ENCODE measurements at regions not wholly inside any gene's neighbourhood (a gene's known extent, or its start where the extent isn't known, plus 50 kb on each side); places are given as distances from the start of the nearest gene placed in this dataset.

DNA sequence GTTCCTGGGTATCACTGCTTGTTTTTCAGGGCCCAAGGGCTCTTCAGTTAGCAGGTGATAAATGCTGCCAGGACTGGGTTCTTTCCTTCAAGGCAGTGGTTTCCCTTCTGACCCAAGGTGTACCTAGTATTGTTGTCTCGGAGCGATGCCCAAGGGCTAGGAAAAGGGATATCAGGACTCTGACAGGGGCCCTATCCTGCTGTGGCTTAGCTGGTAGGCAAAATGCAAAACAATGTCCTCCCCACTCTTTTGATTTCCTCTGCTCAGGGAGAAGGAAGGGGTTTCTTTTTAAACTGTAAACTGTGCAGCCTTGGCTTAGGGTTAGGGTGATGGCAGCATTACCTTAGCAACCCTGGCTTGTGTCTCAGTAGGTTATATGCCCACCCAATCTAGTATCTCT is 508.8 kb upstream of the CTNND2 start:
- no peak overlapping the region for H3K4me3 Mint-ChIP-seq
- no peaks in the 10 kb centered on the region for H3K4me1 Mint-ChIP-seq
- no peaks in the 10 kb centered on the region for H3K36me3 Mint-ChIP-seq (ENCODE audit: low read depth)
- no peaks in the 10 kb centered on the region for H3K27me3 Mint-ChIP-seq (ENCODE audit: low read depth)
- H3K9me3 Mint-ChIP-seq: no peaks in the 10 kb centered on the region
- TF ChIP-seq, protein P1, sequence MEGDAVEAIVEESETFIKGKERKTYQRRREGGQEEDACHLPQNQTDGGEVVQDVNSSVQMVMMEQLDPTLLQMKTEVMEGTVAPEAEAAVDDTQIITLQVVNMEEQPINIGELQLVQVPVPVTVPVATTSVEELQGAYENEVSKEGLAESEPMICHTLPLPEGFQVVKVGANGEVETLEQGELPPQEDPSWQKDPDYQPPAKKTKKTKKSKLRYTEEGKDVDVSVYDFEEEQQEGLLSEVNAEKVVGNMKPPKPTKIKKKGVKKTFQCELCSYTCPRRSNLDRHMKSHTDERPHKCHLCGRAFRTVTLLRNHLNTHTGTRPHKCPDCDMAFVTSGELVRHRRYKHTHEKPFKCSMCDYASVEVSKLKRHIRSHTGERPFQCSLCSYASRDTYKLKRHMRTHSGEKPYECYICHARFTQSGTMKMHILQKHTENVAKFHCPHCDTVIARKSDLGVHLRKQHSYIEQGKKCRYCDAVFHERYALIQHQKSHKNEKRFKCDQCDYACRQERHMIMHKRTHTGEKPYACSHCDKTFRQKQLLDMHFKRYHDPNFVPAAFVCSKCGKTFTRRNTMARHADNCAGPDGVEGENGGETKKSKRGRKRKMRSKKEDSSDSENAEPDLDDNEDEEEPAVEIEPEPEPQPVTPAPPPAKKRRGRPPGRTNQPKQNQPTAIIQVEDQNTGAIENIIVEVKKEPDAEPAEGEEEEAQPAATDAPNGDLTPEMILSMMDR (IDR thresholded peaks at IDR 0.05; ENCODE audit: unreplicated experiment in 3 of 3): no peak
- H3K27ac Mint-ChIP-seq: no peak overlapping the region

DNA sequence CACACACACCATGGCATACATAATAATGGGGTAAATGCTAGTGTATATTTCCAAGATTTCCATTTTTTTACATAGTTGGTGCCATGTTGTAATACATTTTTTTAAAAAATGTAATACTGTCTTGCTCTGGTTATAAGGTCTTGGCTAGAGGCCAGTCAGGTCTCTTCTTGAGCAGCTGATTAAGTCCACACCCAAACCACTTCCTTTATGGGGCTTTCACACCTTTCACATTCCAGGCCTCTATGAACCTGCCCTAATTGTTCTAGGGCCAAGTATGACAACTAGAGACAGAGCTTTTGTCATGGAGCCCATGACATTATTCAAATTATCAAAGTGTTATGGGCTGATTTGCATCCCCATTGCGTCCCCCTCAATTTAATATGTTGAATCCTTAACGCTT is 495.6 kb upstream of the CTNND2 start:
- Mint-ChIP-seq H3K27me3 (ENCODE audit: low read depth) (no peaks in the 10 kb centered on the region), H3K9me3 (no peaks in the 10 kb centered on the region), H3K4me3 (no peak overlapping the region), H3K27ac (no peak overlapping the region), H3K36me3 (ENCODE audit: low read depth) (no peaks in the 10 kb centered on the region), H3K4me1 (no peaks in the 10 kb centered on the region)
- TF ChIP-seq, protein P1 (IDR thresholded peaks at IDR 0.05; ENCODE audit: unreplicated experiment in 3 of 3): no peak

GRCh38 chr5:12392246-12392645 is 488.0 kb upstream of the CTNND2 start:
- H3K9me3 Mint-ChIP-seq: no peaks in the 10 kb centered on the region
- no peaks in the 10 kb centered on the region for H3K36me3 Mint-ChIP-seq (ENCODE audit: low read depth)

GRCh38 chr5:12385095-12385494 is 480.8 kb upstream of the CTNND2 start:
- no peak overlapping the region for H3K4me3 Mint-ChIP-seq
- TF ChIP-seq, protein P1 (IDR thresholded peaks at IDR 0.05; ENCODE audit: unreplicated experiment in 3 of 3): no peak
- peaks cover 5% of the 10 kb centered on the region for H3K9me3 Mint-ChIP-seq
- no peak overlapping the region for H3K27ac Mint-ChIP-seq
- H3K36me3 Mint-ChIP-seq (ENCODE audit: low read depth): no peaks in the 10 kb centered on the region
- no peaks in the 10 kb centered on the region for H3K27me3 Mint-ChIP-seq (ENCODE audit: low read depth)
- no peaks in the 10 kb centered on the region for H3K4me1 Mint-ChIP-seq

More at GRCh38 chr5:12392246-12392645, 488.0 kb upstream of the CTNND2 start:
- TF ChIP-seq, protein P1 (IDR thresholded peaks at IDR 0.05; ENCODE audit: unreplicated experiment in 3 of 3): no peak
- no peaks in the 10 kb centered on the region for H3K27me3 Mint-ChIP-seq (ENCODE audit: low read depth)
- H3K4me1 Mint-ChIP-seq: no peaks in the 10 kb centered on the region
- no peak overlapping the region for H3K4me3 Mint-ChIP-seq
- no peak overlapping the region for H3K27ac Mint-ChIP-seq

GRCh38 chr5:12384005-12384404 is 479.8 kb upstream of the CTNND2 start:
- Mint-ChIP-seq H3K4me1 (no peaks in the 10 kb centered on the region), H3K27ac (no peak overlapping the region), H3K9me3 (peaks cover 5% of the 10 kb centered on the region), H3K27me3 (ENCODE audit: low read depth) (no peaks in the 10 kb centered on the region), H3K36me3 (ENCODE audit: low read depth) (no peaks in the 10 kb centered on the region), H3K4me3 (no peak overlapping the region)
- TF ChIP-seq, protein P1 (IDR thresholded peaks at IDR 0.05; ENCODE audit: unreplicated experiment in 3 of 3): no peak

DNA sequence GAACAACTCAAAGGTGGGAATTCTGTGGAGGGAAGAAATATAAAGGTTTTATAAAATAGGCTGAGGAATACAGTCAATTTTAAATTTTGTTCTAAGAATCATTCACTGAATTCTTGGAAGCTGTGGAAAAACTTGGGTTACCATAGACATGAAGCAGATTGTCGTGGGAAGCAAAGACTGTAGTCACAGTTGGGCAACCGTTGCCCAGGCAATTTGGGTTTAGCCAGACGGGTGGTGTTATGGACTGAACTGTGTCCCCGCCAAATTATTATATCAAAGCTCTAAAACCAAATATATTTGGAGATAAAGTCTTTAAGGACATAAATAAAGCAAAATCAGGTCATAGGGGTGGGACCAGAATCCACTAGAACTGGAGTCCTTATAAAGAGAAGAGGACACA is 463.7 kb upstream of the CTNND2 start:
- TF ChIP-seq, protein P1 (IDR thresholded peaks at IDR 0.05; ENCODE audit: unreplicated experiment in 3 of 3): no peak
- Mint-ChIP-seq H3K27ac (no peak overlapping the region), H3K27me3 (ENCODE audit: low read depth) (no peaks in the 10 kb centered on the region), H3K9me3 (no peaks in the 10 kb centered on the region), H3K4me1 (no peaks in the 10 kb centered on the region), H3K4me3 (no peak overlapping the region), H3K36me3 (ENCODE audit: low read depth) (no peaks in the 10 kb centered on the region)

All from nephron (organoid).